GM12873 (cell line): ENCODE measurements at regions not wholly inside any gene's neighbourhood (a gene's known extent, or its start where the extent isn't known, plus 50 kb on each side); places are given as distances from the start of the nearest gene placed in this dataset.

Experiments
- TF ChIP-seq, protein P1 (sequence below): IDR thresholded peaks from 2 replicates; pipeline ENCODE4 v1.5.1; 2012; ENCODE audit warnings: low read depth, mild to moderate bottlenecking, moderate library complexity, low read length, control low read depth; ENCODE audit not compliant: insufficient read depth; ENCODE audit errors: missing control alignments

DNA sequence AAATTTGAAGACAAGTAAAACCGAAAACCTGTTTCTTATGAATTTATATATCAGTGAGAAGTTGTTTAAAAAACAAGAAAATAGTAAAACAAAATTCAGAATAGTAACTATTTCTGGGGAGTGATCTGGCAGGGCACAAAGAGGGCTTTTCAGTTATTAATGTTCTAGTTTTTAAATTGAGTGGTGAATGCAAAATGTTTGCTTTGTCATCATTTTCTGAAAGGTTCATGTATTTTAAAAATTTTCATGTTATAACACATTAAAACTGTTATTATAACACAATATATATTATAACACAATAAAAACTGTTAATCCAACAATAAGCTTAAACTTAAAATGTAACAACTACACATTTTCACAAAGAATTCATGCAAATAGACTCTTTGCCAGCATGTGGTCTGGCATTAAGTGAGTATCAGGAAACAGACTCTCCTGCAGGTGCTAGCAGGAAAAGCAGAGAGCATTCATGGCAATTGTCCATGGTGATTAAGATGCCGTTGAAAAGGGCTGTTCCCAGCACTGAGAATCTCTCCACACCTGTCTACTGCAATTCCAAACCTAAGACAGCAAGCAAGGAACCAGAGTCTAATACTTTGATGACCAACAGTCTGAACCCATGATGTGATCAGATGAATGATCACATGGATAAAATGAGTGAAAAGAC, 204.9 kb downstream of the TBX15 start:
- TF ChIP-seq, protein P1, sequence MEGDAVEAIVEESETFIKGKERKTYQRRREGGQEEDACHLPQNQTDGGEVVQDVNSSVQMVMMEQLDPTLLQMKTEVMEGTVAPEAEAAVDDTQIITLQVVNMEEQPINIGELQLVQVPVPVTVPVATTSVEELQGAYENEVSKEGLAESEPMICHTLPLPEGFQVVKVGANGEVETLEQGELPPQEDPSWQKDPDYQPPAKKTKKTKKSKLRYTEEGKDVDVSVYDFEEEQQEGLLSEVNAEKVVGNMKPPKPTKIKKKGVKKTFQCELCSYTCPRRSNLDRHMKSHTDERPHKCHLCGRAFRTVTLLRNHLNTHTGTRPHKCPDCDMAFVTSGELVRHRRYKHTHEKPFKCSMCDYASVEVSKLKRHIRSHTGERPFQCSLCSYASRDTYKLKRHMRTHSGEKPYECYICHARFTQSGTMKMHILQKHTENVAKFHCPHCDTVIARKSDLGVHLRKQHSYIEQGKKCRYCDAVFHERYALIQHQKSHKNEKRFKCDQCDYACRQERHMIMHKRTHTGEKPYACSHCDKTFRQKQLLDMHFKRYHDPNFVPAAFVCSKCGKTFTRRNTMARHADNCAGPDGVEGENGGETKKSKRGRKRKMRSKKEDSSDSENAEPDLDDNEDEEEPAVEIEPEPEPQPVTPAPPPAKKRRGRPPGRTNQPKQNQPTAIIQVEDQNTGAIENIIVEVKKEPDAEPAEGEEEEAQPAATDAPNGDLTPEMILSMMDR: no peak

DNA sequence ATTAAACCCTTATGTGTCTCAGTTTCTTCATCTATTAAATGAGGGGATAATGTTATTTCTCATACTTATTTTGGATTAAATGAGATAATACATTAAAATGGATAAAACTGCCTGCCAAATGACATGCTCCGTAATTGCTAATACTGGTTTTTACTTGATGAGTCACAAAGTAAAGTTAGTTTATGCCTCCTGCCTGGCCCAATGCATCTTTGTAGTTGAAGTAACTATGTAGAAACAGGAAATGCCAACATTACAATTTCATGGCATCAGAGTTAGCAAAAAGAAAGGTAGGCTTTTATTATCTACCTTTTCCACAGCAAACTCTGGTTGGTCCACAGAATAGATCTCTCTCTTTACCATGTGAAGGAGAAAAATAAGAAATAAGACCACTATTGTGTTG, 214.5 kb downstream of the TBX15 start:
- TF ChIP-seq, protein P1: no peak

DNA sequence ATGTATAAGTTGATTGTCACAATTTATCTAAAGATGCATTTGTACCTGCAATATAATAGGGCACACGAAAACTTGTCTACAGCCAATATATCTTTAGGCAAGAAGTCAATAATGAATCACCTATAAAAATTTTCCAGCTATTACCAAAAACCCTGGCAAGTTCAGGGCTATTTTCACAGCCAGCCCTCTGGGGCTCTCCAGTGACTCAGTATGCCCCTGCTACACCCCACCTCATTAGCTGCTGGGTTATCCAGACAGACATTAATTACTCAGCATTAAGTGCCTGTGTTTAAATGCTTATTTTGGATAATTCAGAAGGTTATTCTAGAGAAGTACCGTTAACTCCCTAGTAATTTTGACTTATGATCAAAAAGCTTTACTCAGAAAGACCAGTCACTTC, 220.2 kb downstream of the TBX15 start:
- TF ChIP-seq, protein P1: no peak

DNA sequence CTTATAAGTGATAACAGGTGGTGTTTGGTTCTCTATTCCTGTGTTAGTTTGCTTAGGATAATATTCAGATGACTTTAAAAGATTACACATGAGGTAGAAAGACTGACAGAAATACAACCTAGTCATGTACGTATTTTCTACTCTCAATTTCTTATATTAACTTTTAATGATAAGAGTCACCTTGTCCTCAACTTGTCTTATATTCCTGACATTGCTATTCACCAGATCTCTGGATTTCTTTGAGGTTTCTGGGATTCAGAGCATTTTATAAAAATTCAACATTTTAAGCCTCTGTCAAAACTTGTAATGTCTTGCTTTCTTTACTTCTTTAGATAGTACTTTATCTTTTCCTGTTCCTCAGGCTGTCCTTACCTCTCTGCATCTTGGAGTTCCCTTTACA, 234.2 kb downstream of the TBX15 start:
- TF ChIP-seq, protein P1: no peak

DNA sequence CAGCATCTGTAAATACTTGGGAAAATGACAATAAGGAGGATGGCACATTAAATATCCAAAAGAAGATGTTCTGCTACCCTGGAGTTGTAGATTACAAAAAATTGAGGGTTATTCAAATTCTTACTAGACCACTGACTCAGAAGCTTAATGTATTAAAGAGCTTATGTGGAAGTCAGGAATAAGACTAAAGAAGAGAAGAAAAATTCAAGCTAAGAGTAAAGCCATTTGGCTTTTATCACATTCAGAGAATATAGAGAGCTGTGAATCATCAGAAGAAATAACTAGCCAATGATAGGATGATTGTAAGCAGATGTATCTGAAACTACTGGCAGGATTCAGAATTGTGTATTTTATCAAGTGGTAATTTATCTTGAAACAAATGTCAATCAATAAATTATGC, 237.0 kb downstream of the TBX15 start:
- TF ChIP-seq, protein P1: no peak

DNA sequence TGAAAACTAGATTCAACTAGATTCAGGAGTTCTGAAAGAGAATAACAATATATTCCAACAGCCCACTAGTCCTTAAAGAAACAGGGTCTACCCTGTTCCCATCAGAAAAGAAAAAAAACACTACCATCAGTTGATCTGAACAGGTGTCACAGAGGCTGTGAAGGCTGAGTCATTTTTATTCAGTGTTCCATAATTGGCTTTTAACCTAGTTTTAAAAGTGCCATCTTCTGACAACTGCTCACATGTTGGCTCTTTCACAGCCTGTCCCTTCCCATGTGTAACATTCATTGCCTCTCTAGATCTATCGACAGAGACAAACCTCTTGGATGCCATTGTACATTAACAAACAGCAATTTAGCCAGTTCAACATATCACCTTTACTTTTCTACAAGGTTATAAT, 243.7 kb downstream of the TBX15 start:
- TF ChIP-seq, protein P1: no peak

DNA sequence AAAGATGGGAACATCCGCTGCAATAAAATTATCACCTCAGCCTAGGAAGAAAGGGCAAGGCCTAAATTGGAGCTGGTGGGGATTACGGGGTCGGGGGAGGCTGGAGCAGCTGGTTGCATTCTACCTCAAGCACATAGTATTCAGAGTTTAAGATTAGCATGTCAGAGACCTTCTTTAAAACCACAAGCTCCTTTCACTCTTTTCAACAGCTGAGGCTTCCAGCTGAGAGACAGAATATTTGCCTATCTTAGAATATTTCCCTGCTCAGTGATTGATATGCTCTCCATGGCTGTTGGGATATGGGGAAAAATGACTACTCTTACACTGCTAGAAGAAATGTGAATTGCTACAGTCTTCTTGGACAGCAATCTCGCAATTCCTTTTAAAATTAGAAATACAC, 248.6 kb downstream of the TBX15 start:
- TF ChIP-seq, protein P1: no peak
